ENCODE measurements at regions not wholly inside any gene's neighbourhood (a gene's known extent, or its start where the extent isn't known, plus 50 kb on each side); places are given as distances from the start of the nearest gene placed in this dataset.

DNA sequence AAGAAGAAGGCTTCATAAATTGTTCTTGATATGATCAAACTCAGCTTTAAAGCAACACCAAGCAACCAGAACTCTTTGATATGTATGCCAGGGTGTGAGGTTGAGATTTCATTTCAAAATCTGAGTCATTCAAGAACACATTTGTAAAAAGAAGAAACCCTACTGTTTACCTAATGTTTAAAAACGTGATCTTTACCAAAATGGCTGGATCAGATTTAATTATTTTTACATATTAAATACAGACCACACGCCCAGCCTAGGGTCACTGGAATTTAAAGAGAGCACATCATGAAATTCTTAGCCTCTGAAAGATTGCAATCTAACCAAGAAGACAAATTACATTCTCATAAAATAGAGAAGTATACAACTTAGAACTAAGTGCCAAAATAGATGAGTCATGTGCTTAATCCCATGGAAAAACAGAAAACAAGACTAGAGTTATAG is 206.8 kb upstream of the SMLR1 start:
- no peak overlapping the region for H3K27ac ChIP-seq (ENCODE audit: low read length)
- no peak overlapping the region for H3K9ac ChIP-seq (ENCODE audit: low read length)
- no peak for TF ChIP-seq EZH2 (IDR thresholded peaks at IDR 0.05; ENCODE audit: low read length, unreplicated experiment)
- no peak for TF ChIP-seq EZH2phosphoT487 (IDR thresholded peaks at IDR 0.05; ENCODE audit: borderline replicate concordance, low read length)
- TF ChIP-seq, protein P1, sequence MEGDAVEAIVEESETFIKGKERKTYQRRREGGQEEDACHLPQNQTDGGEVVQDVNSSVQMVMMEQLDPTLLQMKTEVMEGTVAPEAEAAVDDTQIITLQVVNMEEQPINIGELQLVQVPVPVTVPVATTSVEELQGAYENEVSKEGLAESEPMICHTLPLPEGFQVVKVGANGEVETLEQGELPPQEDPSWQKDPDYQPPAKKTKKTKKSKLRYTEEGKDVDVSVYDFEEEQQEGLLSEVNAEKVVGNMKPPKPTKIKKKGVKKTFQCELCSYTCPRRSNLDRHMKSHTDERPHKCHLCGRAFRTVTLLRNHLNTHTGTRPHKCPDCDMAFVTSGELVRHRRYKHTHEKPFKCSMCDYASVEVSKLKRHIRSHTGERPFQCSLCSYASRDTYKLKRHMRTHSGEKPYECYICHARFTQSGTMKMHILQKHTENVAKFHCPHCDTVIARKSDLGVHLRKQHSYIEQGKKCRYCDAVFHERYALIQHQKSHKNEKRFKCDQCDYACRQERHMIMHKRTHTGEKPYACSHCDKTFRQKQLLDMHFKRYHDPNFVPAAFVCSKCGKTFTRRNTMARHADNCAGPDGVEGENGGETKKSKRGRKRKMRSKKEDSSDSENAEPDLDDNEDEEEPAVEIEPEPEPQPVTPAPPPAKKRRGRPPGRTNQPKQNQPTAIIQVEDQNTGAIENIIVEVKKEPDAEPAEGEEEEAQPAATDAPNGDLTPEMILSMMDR (conservative IDR thresholded peaks at IDR 0.05; ENCODE audit: low read depth, low read length) = no peak
- H3K4me2 ChIP-seq (ENCODE audit: low read length) = peak overlapping the region; percentile 28; the same call in 1 of the 2 replicates
- H3K4me1 ChIP-seq (ENCODE audit: insufficient read depth, low read length) = peaks cover 8% of the 10 kb centered on the region; the same call in 1 of the 2 replicates
- no peaks in the 10 kb centered on the region for H3K36me3 ChIP-seq (ENCODE audit: low read depth, low read length)
- H2AFZ ChIP-seq (ENCODE audit: low read length) = no peak overlapping the region
- intact Hi-C loops (cut with micrococcal nuclease) = no loop called here
- no peak overlapping the region for H3K4me3 ChIP-seq (ENCODE audit: low read length)
- H3K79me2 ChIP-seq (ENCODE audit: low read length) = no peaks in the 10 kb centered on the region
- H3K9me2 ChIP-seq (replicated peaks; ENCODE audit: low read length) = no peaks in the 10 kb centered on the region
- H4K20me1 ChIP-seq (ENCODE audit: low read length) = no peaks in the 10 kb centered on the region
- H3K27me3 ChIP-seq (ENCODE audit: low read length) = no peaks in the 10 kb centered on the region
- ATAC-seq (peak; percentile 59), DNase-seq (peak; percentile 41)
- BruUV-seq (replicated peaks) = no TSS peak
- H3F3A ChIP-seq (ENCODE audit: low read length, unreplicated experiment) = no peaks in the 10 kb centered on the region
- POLR2A ChIA-PET (ENCODE audit: unreplicated experiment) = no interaction called here
- H3K9me3 ChIP-seq (ENCODE audit: low read length) = no peaks in the 10 kb centered on the region
- CTCF ChIA-PET = no interaction called here

DNA sequence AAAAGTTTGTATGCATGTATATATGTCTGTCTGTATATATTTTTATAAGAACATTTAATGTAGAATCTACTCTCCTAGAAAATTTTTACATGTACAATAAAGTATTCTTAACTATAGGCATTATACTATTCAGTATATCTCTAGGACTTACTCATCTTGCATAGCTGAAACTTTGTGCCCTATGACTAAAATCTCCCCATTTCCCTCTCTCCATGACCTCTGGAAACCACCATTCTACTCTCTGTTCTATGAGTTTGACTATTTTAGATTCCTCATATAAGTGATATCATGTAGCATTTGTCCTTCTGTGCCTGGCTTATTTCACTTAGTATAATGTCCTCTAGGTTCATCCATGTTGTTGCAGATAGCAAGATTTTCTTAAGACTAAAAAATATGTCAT is 205.1 kb upstream of the SMLR1 start:
- intact Hi-C loops (cut with micrococcal nuclease) = no loop called here
- Histone ChIP-seq H2AFZ (ENCODE audit: low read length) (no peak overlapping the region), H3K4me3 (ENCODE audit: low read length) (no peak overlapping the region), H3K79me2 (ENCODE audit: low read length) (no peaks in the 10 kb centered on the region), H3F3A (ENCODE audit: low read length, unreplicated experiment) (no peaks in the 10 kb centered on the region), H3K4me2 (ENCODE audit: low read length) (no peak overlapping the region), H3K27ac (ENCODE audit: low read length) (no peak overlapping the region), H3K9ac (ENCODE audit: low read length) (no peak overlapping the region), H4K20me1 (ENCODE audit: low read length) (no peaks in the 10 kb centered on the region), H3K4me1 (ENCODE audit: insufficient read depth, low read length) (peaks cover 20% of the 10 kb centered on the region), H3K27me3 (ENCODE audit: low read length) (no peaks in the 10 kb centered on the region), H3K9me2 (replicated peaks; ENCODE audit: low read length) (no peaks in the 10 kb centered on the region), H3K36me3 (ENCODE audit: low read depth, low read length) (no peaks in the 10 kb centered on the region), H3K9me3 (ENCODE audit: low read length) (no peaks in the 10 kb centered on the region)
- ATAC-seq (no peak), DNase-seq (no peak)
- TF ChIP-seq, protein P1 (conservative IDR thresholded peaks at IDR 0.05; ENCODE audit: low read depth, low read length) = no peak
- TF ChIP-seq EZH2phosphoT487 (IDR thresholded peaks at IDR 0.05; ENCODE audit: borderline replicate concordance, low read length) (no peak), EZH2 (IDR thresholded peaks at IDR 0.05; ENCODE audit: low read length, unreplicated experiment) (no peak)
- no TSS peak for BruUV-seq (replicated peaks)
- ChIA-PET CTCF (no interaction called here), POLR2A (ENCODE audit: unreplicated experiment) (no interaction called here)

DNA sequence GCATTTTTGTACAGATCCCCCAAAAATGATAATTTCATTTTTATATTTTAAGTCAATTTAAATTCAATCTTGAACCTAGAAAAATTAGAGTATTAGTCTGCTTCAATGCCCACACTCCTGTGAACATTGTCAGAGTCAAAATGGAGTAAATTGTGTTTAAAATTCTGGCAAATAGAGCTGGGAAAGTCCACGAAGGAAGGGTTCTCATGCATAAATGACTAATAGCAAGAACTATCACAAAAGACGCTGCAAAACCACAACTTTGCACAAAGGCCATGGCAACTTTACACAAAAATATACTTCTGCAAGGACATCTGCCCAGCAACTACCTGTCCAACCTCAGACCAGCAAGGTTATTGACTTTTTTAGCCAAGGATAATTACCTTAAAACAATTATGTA is 203.2 kb upstream of the SMLR1 start:
- no peaks in the 10 kb centered on the region for H3F3A ChIP-seq (ENCODE audit: low read length, unreplicated experiment)
- no peaks in the 10 kb centered on the region for H3K36me3 ChIP-seq (ENCODE audit: low read depth, low read length)
- BruUV-seq (replicated peaks) = no TSS peak

More for the DNA sequence above, 203.2 kb upstream of the SMLR1 start:
- Histone ChIP-seq H3K4me2 (ENCODE audit: low read length) (no peak overlapping the region), H3K9ac (ENCODE audit: low read length) (no peak overlapping the region), H3K4me1 (ENCODE audit: insufficient read depth, low read length) (peaks cover 20% of the 10 kb centered on the region), H3K9me3 (ENCODE audit: low read length) (no peaks in the 10 kb centered on the region), H2AFZ (ENCODE audit: low read length) (no peak overlapping the region), H3K9me2 (replicated peaks; ENCODE audit: low read length) (no peaks in the 10 kb centered on the region), H4K20me1 (ENCODE audit: low read length) (no peaks in the 10 kb centered on the region), H3K27ac (ENCODE audit: low read length) (no peak overlapping the region), H3K27me3 (ENCODE audit: low read length) (no peaks in the 10 kb centered on the region), H3K4me3 (ENCODE audit: low read length) (no peak overlapping the region), H3K79me2 (ENCODE audit: low read length) (no peaks in the 10 kb centered on the region)
- DNase-seq (no peak), ATAC-seq (no peak)
- POLR2A ChIA-PET (ENCODE audit: unreplicated experiment) = no interaction called here
- CTCF ChIA-PET = no interaction called here
- TF ChIP-seq, protein P1 (conservative IDR thresholded peaks at IDR 0.05; ENCODE audit: low read depth, low read length) = no peak
- TF ChIP-seq EZH2phosphoT487 (IDR thresholded peaks at IDR 0.05; ENCODE audit: borderline replicate concordance, low read length) (no peak), EZH2 (IDR thresholded peaks at IDR 0.05; ENCODE audit: low read length, unreplicated experiment) (no peak)
- intact Hi-C loops (cut with micrococcal nuclease) = no loop called here

Measured in PC-3 (cell line).